Small intestine (tissue), 7 donors: ENCODE measurements at regions not wholly inside any gene's neighbourhood (a gene's known extent, or its start where the extent isn't known, plus 50 kb on each side); places are given as distances from the start of the nearest gene placed in this dataset.

ENCODE experiments used
- DNase-seq, 2 donors: peaks; one replicate each; pipeline versions ENCODE4 v3.0.0 to v3.0.0-alpha.2; 2013
- FAIRE-seq: peaks from 2 replicates; lab custom pipeline; 2012; peaks lifted over from hg19 to GRCh38; lab: Jason Lieb, UNC
- H3K27ac ChIP-seq, 3 donors: one replicate each; pipeline ENCODE4 v1.5.1; 2013; ENCODE audit warnings: low read length in 2 of 3, mild to moderate bottlenecking in 2 of 3, control low read depth in 1 of 3, inconsistent platforms in 1 of 3, low read depth in 1 of 3, moderate library complexity in 1 of 3
- H3K27me3 ChIP-seq, 3 donors: one replicate each; pipeline ENCODE4 v1.6.1; 2013; ENCODE audit warnings: low read length in 3 of 3, inconsistent platforms in 1 of 3; ENCODE audit not compliant: control insufficient read depth in 3 of 3, insufficient read depth in 3 of 3
- H3K36me3 ChIP-seq, 3 donors: one replicate each; pipeline ENCODE4 v1.6.1; 2013; ENCODE audit warnings: low read length in 3 of 3, inconsistent platforms in 1 of 3, low read depth in 1 of 3, mild to moderate bottlenecking in 1 of 3, moderate library complexity in 1 of 3; ENCODE audit not compliant: control insufficient read depth in 3 of 3, insufficient read depth in 2 of 3
- H3K4me1 ChIP-seq, 3 donors: one replicate each; pipeline ENCODE4 v1.6.1; 2013; ENCODE audit warnings: low read length in 2 of 3, inconsistent platforms in 1 of 3, low read depth in 1 of 3, mild to moderate bottlenecking in 1 of 3, moderate library complexity in 1 of 3; ENCODE audit not compliant: control insufficient read depth in 3 of 3, insufficient read depth in 2 of 3
- H3K4me3 ChIP-seq, 3 donors: one replicate each; pipeline ENCODE4 v1.5.1; 2013; ENCODE audit warnings: low read length in 3 of 3, control low read depth in 1 of 3, inconsistent platforms in 1 of 3, low read depth in 1 of 3, mild to moderate bottlenecking in 1 of 3, moderate library complexity in 1 of 3
- H3K9me3 ChIP-seq, 2 donors: one replicate each; pipeline ENCODE4 v1.6.1; 2013; ENCODE audit warnings: low read depth in 1 of 2, low read length in 1 of 2; ENCODE audit not compliant: control insufficient read depth in 2 of 2, insufficient read depth in 1 of 2
- WGBS, 3 donors: extraction: QIAGEN DNeasy Blood & Tissue Kit; methylation state at CpG; one replicate each; pipeline ENCODE4 v1.1.7; 2013; 5-methylcytosine and 5-hydroxymethylcytosine counted together
- donor health status: healthy with polysubstance abuse.
- donor health status: control.
- donor health status: control.
- donor health status: Bipolar disorder and iron deficiency.
- donor health status: healthy.

DNA sequence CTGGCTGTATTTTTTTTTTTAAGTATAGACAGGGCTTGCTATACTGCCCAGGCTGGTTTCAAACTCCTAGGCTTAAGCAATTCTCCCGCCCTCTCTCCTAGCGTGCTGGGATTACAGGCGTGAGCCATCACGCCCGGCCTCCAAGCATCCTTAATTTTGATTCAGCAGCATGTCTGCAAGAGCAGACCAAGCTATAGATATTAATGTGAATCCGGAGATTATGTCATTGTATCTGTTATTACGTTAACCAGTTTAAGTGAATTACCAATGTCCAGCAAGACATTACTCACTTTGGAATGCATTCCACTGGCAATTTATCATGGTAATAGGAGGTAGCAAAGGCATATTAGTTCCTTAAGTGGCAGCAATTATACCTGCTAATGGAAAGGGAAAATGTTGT, 179.7 kb downstream of the CHRM3 start:
- H3K9me3 ChIP-seq = peaks cover 0 to 7% of the 10 kb centered on the region in 2 donors
- H3K4me1 ChIP-seq = no peaks in the 10 kb centered on the region
- peaks cover 0 to 5% (median 0%) of the 10 kb centered on the region in 3 donors for H3K36me3 ChIP-seq
- H3K27ac ChIP-seq = no peak overlapping the region
- H3K4me3 ChIP-seq = no peak overlapping the region
- H3K27me3 ChIP-seq = no peaks in the 10 kb centered on the region
- no peak for FAIRE-seq
- 87 to 95% (median 91%) methylated on average over 7 of the region's 7 CpGs for WGBS, 3 donors
- no peak for DNase-seq

GRCh38 chr1:239570878-239571277, 184.5 kb downstream of the CHRM3 start:
- Histone ChIP-seq H3K4me1 (no peaks in the 10 kb centered on the region), H3K9me3 (peaks cover 0 to 7% of the 10 kb centered on the region in 2 donors), H3K27me3 (no peaks in the 10 kb centered on the region), H3K4me3 (no peak overlapping the region), H3K36me3 (peaks cover 0 to 5% (median 0%) of the 10 kb centered on the region in 3 donors), H3K27ac (no peak overlapping the region)
- WGBS, 3 donors = 13 to 53% (median 41%) methylated on average over 3 of the region's 3 CpGs
- DNase-seq (peak; percentile 17 to 20), FAIRE-seq (no peak)

DNA sequence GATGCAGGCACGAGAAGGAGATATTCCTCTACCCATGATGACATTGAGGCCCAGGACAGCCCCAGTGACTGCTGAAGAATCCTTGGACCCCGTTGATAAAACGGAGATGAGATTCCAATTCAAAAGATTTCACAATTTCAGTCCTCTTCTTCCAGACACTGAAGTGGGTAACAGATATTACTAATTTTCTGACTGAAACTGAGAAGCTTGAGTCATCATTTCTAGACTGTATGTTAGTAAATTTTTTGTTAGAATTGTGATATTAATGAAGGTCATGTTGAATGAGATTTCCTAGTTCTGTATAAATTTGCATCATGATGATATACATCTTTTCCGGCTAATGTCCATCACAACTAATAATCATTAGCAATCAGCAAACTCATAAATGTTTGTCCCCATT, 185.8 kb downstream of the CHRM3 start:
- H3K4me1 ChIP-seq = no peaks in the 10 kb centered on the region
- peaks cover 0 to 7% of the 10 kb centered on the region in 2 donors for H3K9me3 ChIP-seq
- H3K27me3 ChIP-seq = no peaks in the 10 kb centered on the region
- WGBS, 3 donors = 81 to 84% (median 84%) methylated on average over 4 of the region's 4 CpGs
- FAIRE-seq (no peak), DNase-seq (no peak)
- H3K36me3 ChIP-seq = peaks cover 0 to 5% (median 0%) of the 10 kb centered on the region in 3 donors
- no peak overlapping the region for H3K4me3 ChIP-seq
- no peak overlapping the region for H3K27ac ChIP-seq

- FAIRE-seq = no peak
- DNase-seq = no peak
- no peak overlapping the region for H3K4me3 ChIP-seq
Measured at GRCh38 chr1:239574112-239574511, 187.7 kb downstream of the CHRM3 start.

GRCh38 chr1:239575113-239575512, 188.7 kb downstream of the CHRM3 start:
- no peak overlapping the region for H3K4me3 ChIP-seq
- H3K27me3 ChIP-seq = no peaks in the 10 kb centered on the region
- no peaks in the 10 kb centered on the region for H3K36me3 ChIP-seq
- no peaks in the 10 kb centered on the region for H3K4me1 ChIP-seq
- H3K9me3 ChIP-seq = no peaks in the 10 kb centered on the region
- WGBS, 3 donors = 66 to 87% (median 76%) methylated on average over 2 of the region's 2 CpGs
- no peak for DNase-seq
- H3K27ac ChIP-seq = no peak overlapping the region
- FAIRE-seq = no peak

More at GRCh38 chr1:239574112-239574511, 187.7 kb downstream of the CHRM3 start:
- H3K4me1 ChIP-seq = no peaks in the 10 kb centered on the region
- WGBS, 3 donors = 97 to 100% (median 97%) methylated on average over 2 of the region's 2 CpGs
- no peaks in the 10 kb centered on the region for H3K9me3 ChIP-seq
- H3K27me3 ChIP-seq = no peaks in the 10 kb centered on the region
- no peaks in the 10 kb centered on the region for H3K36me3 ChIP-seq
- H3K27ac ChIP-seq = no peak overlapping the region

GRCh38 chr1:239583536-239583935, 197.2 kb downstream of the CHRM3 start:
- no peaks in the 10 kb centered on the region for H3K9me3 ChIP-seq
- no peaks in the 10 kb centered on the region for H3K4me1 ChIP-seq
- peak in 1 of 2 donors; percentile 8 for DNase-seq
- no peaks in the 10 kb centered on the region for H3K36me3 ChIP-seq
- no peak for FAIRE-seq
- no peak overlapping the region for H3K27ac ChIP-seq
- no peaks in the 10 kb centered on the region for H3K27me3 ChIP-seq
- H3K4me3 ChIP-seq = no peak overlapping the region
- WGBS, 3 donors = 17 to 50% (median 32%) methylated on average over 1 of the region's 1 CpG

DNA sequence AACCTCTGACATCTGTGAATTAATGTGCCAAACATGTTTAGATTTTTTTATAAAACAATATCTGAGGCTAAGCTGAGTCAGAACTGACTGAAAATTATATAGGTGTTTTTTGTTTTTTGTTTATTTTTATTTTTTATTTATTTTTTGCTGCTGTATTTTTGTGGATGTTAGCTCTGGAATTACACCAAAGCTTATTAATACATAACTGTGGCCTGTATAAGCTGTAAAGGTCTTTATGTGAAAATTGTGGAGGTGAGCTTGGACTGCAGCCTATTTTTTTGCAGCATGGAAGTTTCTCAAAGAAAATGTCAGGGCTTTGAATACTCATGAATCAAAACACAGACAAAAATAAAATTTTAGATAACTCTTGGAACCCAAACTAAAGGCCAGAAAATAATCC, 199.8 kb downstream of the CHRM3 start:
- Histone ChIP-seq H3K4me3 (no peak overlapping the region), H3K4me1 (no peaks in the 10 kb centered on the region), H3K36me3 (no peaks in the 10 kb centered on the region), H3K9me3 (no peaks in the 10 kb centered on the region), H3K27me3 (no peaks in the 10 kb centered on the region), H3K27ac (no peak overlapping the region)
- DNase-seq (no peak), FAIRE-seq (no peak)

DNA sequence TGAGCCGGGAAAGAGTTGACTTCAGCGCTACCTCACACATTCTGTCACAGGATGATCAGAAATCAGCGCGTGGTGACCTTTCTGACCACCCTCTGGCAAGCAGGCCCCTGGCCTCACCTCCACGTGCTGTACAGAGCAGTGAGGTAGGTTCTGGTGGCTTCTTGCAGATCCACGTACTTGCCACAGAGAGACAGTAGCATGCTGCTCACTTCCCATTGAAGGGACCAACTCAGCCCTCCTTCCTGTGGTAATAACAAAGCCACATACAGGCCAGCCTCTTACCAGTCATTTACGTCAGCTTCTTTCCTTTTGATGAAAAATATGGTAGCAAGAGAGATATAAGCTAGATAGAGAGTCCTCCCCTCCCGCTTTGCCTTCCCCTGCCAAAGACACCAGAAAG, 200.7 kb downstream of the CHRM3 start:
- Histone ChIP-seq H3K27ac (no peak overlapping the region), H3K9me3 (no peaks in the 10 kb centered on the region), H3K4me3 (no peak overlapping the region), H3K36me3 (no peaks in the 10 kb centered on the region), H3K27me3 (no peaks in the 10 kb centered on the region), H3K4me1 (no peaks in the 10 kb centered on the region)
- DNase-seq = peak in 1 of 2 donors; percentile 36
- no peak for FAIRE-seq
- WGBS, 3 donors = 74 to 77% (median 76%) methylated on average over 8 of the region's 8 CpGs
